ENCODE measurements at regions not wholly inside any gene's neighbourhood (a gene's known extent, or its start where the extent isn't known, plus 50 kb on each side); places are given as distances from the start of the nearest gene placed in this dataset.
"Not testable (repeated sequence)": the region's sequence is repeated elsewhere in the genome, so short reads cannot be mapped to it uniquely, and the experiment has no call there.

DNA sequence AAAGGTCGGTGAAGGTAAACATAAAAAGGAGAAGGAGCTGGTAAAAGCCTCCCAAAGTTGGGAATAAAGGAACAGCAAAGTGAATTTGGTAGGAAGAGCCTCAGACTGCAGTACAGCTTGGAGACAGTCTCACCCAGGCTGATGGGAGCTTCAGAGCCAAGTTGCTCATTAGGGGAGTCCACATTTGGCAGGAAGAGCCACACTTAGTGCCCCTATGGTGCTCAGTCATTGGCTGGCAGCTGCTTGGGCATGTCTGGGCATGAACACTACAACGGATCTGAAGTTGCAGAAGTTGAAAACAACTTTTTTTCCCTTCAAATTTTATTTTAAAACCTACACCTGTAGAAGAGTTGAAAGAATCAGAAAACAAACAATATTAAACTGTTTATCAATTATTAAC, 2497.3 kb downstream of the ARAP2 start:
- Histone ChIP-seq H3K27me3 (ENCODE audit: low read depth, low read length) (no peaks in the 10 kb centered on the region), H3K27ac (ENCODE audit: low read length) (no peak overlapping the region), H3K9me3 (ENCODE audit: control insufficient read depth in 1 of 2, low read length in 2 of 2) (peaks cover 0 to 2% of the 10 kb centered on the region in 2 donors), H3K4me3 (ENCODE audit: low read depth in 1 of 2, low read length in 2 of 2) (no peak overlapping the region), H3K36me3 (ENCODE audit: control insufficient read depth in 1 of 2, insufficient read depth in 2 of 2, low read length in 2 of 2) (no peaks in the 10 kb centered on the region), H3K4me1 (ENCODE audit: control insufficient read depth in 1 of 2, insufficient read depth in 2 of 2, low read length in 2 of 2) (no peaks in the 10 kb centered on the region)

DNA sequence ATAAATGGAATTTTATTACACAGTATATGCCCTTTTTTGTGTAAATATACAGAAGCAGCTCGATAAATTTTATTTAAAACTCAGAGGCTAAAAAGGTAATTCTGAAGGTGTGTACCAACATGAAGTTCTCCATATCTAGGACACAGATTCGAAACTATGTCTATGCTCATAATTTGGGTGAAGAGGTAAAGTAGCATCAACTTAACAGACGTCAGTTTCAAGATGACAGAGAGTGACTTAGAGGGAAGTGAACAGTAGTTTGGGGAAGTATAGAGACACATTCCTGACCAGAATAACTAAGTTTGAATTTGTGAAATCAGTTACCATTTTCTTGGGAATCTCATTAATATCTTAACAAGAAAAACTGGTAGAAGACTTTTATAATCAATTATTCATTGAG, 2493.3 kb downstream of the ARAP2 start:
- H3K4me3 ChIP-seq (ENCODE audit: low read depth in 1 of 2, low read length in 2 of 2) = no peak overlapping the region
- H3K4me1 ChIP-seq (ENCODE audit: control insufficient read depth in 1 of 2, insufficient read depth in 2 of 2, low read length in 2 of 2) = no peaks in the 10 kb centered on the region
- no peak overlapping the region for H3K27ac ChIP-seq (ENCODE audit: low read length)
- no peaks in the 10 kb centered on the region for H3K36me3 ChIP-seq (ENCODE audit: control insufficient read depth in 1 of 2, insufficient read depth in 2 of 2, low read length in 2 of 2)
- H3K27me3 ChIP-seq (ENCODE audit: low read depth, low read length) = no peaks in the 10 kb centered on the region
- no peaks in the 10 kb centered on the region for H3K9me3 ChIP-seq (ENCODE audit: control insufficient read depth in 1 of 2, low read length in 2 of 2)

DNA sequence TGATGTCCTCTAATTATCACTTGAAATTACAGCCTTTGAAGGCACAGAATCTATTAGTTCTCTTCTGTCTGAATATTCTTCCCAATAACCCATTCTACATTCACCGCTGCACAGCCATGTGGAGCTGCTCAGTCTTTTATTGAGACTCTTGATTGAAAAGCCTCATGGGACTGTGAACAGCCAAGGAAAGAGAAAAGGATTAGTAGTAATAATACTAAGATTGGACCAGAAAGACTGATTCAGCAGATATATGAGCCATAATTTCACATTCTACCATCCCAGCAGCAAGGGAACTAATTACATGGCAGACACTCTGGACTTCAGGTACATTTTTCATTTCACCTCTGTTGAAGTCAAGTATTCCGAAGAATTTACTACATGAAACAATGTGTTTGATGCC, 2471.7 kb downstream of the ARAP2 start:
- Histone ChIP-seq H3K27ac (ENCODE audit: low read length) (no peak overlapping the region), H3K4me1 (ENCODE audit: control insufficient read depth in 1 of 2, insufficient read depth in 2 of 2, low read length in 2 of 2) (no peaks in the 10 kb centered on the region), H3K27me3 (ENCODE audit: low read depth, low read length) (no peaks in the 10 kb centered on the region), H3K4me3 (ENCODE audit: low read depth in 1 of 2, low read length in 2 of 2) (no peak overlapping the region), H3K9me3 (ENCODE audit: control insufficient read depth in 1 of 2, low read length in 2 of 2) (no peaks in the 10 kb centered on the region), H3K36me3 (ENCODE audit: control insufficient read depth in 1 of 2, insufficient read depth in 2 of 2, low read length in 2 of 2) (no peaks in the 10 kb centered on the region)

DNA sequence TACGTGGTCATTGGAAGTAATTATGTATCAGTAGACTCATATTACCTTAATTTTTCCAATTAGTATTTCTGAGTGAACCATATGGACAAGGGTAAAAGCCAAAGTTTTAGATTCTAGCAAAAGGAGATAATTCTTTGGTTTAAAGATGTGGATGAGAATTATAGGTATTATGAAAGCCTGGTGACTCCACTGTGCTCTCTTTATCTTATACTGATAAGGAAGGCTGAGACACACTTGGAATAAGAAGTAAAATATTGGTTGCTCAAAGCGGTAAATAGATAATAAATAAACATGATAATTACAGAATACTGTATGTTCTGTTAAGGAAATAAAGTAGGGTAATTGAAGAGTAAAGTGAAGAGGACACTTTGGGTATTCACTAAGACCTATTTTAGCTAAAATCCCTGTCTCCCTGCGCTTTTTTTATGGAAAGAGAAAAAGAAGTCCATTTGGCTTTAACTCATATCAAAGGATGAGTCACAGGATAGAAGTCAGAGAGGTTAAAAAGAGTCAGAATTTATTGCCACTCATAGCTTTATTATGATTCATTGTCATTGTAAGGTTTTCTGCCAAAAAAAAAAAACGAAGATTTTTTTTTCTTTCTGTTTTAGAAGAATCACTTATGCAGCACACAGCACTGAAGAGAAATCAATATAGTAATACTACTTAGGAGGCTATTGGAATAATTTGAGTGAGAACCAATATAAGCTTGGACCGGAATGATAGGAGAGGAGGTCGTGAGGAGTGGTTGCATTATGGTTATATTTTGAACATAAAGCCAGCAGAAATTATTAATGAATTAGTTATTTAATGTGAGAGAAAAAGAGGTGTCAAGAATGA, 2463.1 kb downstream of the ARAP2 start:
- no peaks in the 10 kb centered on the region for H3K4me1 ChIP-seq (ENCODE audit: control insufficient read depth in 1 of 2, insufficient read depth in 2 of 2, low read length in 2 of 2)

DNA sequence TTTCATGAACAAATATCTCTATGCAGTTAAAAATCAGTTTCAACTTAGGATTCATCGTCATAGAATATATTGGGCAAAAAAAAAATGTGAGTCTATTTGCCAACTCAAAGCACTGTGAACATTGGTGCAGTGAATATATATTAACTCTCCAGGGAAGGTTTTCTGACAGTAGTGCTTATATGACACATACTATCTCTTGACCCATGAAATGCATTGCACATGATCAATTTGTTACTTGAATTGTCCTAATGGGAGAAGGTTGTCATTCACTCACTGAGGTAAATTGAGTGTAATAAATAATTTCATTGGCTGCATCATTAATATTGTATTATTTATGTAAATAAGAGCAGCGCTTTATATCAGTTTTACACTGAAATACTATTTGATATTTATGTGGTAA, 2458.5 kb downstream of the ARAP2 start:
- Histone ChIP-seq H3K4me1 (ENCODE audit: control insufficient read depth in 1 of 2, insufficient read depth in 2 of 2, low read length in 2 of 2) (no peaks in the 10 kb centered on the region), H3K36me3 (ENCODE audit: control insufficient read depth in 1 of 2, insufficient read depth in 2 of 2, low read length in 2 of 2) (no peaks in the 10 kb centered on the region), H3K27me3 (ENCODE audit: low read depth, low read length) (no peaks in the 10 kb centered on the region), H3K27ac (ENCODE audit: low read length) (no peak overlapping the region), H3K4me3 (ENCODE audit: low read depth in 1 of 2, low read length in 2 of 2) (no peak overlapping the region), H3K9me3 (ENCODE audit: control insufficient read depth in 1 of 2, low read length in 2 of 2) (no peaks in the 10 kb centered on the region)

More for the DNA sequence above, 2463.1 kb downstream of the ARAP2 start:
- Histone ChIP-seq H3K9me3 (ENCODE audit: control insufficient read depth in 1 of 2, low read length in 2 of 2) (no peaks in the 10 kb centered on the region), H3K36me3 (ENCODE audit: control insufficient read depth in 1 of 2, insufficient read depth in 2 of 2, low read length in 2 of 2) (no peaks in the 10 kb centered on the region), H3K27me3 (ENCODE audit: low read depth, low read length) (no peaks in the 10 kb centered on the region), H3K27ac (ENCODE audit: low read length) (no peak overlapping the region), H3K4me3 (ENCODE audit: low read depth in 1 of 2, low read length in 2 of 2) (no peak overlapping the region)

DNA sequence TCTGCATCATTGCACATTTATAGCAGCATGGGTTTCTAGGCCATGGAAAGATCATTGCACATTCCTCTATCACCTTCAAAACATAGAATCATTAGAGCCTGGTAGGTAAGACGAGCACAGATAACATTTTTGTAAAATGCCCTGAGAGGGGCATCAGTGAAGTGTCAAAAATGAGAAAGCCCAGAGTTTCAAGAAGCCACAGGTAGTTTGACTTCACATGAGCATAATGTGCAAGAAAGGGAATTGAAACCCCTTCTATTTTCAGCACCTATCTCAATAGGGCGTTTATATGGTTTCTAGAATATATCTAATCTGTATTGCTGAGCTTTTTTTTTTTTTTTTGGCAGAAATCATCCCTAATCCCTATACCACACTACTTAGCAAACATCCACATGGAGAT, 2441.7 kb downstream of the ARAP2 start:
- Histone ChIP-seq H3K36me3 (ENCODE audit: control insufficient read depth in 1 of 2, insufficient read depth in 2 of 2, low read length in 2 of 2) (no peaks in the 10 kb centered on the region), H3K4me1 (ENCODE audit: control insufficient read depth in 1 of 2, insufficient read depth in 2 of 2, low read length in 2 of 2) (no peaks in the 10 kb centered on the region), H3K4me3 (ENCODE audit: low read depth in 1 of 2, low read length in 2 of 2) (no peak overlapping the region), H3K27me3 (ENCODE audit: low read depth, low read length) (no peaks in the 10 kb centered on the region), H3K9me3 (ENCODE audit: control insufficient read depth in 1 of 2, low read length in 2 of 2) (no peaks in the 10 kb centered on the region), H3K27ac (ENCODE audit: low read length) (no peak overlapping the region)

DNA sequence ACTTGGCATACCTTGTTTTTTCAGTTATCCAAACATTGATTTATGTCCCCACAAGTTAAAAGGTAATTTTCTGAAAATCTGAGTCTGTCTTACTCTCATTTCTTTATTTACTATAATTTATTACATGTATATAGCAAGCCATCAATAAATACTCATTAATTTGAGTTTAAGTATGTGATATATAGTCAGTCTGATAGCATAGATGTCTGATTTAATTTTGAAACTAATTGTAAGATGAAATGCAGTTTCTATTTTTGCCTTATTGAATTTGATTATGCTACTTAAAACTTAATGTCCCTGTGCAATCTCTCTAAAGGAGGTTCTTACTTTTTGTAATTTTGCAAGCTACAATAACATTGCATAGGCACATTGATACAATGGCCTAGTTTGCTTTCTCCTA, 2418.6 kb downstream of the ARAP2 start:
- Histone ChIP-seq H3K4me3 (ENCODE audit: low read depth in 1 of 2, low read length in 2 of 2) (no peak overlapping the region), H3K27me3 (ENCODE audit: low read depth, low read length) (no peaks in the 10 kb centered on the region), H3K36me3 (ENCODE audit: control insufficient read depth in 1 of 2, insufficient read depth in 2 of 2, low read length in 2 of 2) (no peaks in the 10 kb centered on the region), H3K27ac (ENCODE audit: low read length) (no peak overlapping the region), H3K9me3 (ENCODE audit: control insufficient read depth in 1 of 2, low read length in 2 of 2) (no peaks in the 10 kb centered on the region), H3K4me1 (ENCODE audit: control insufficient read depth in 1 of 2, insufficient read depth in 2 of 2, low read length in 2 of 2) (no peaks in the 10 kb centered on the region)

DNA sequence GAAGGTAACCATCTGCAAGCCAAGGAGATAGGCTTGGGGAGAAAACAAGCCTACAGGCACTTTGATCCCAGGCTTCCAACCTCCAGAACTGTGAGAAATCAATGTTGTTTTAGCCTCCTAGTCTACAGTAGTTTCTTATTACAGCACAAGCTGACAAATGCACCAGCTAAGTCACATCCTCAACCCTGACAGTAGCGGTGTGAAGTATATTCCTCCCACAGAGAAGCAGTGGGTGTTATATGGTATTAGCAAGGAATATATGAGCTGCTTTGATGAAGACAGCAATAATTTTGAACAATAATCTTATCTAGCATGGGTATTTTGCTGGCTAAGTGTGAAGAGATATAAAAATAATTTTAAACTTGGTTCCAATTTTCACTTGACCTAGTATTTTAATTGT, 2415.0 kb downstream of the ARAP2 start:
- not testable (repeated sequence) for H3K4me3 ChIP-seq (ENCODE audit: low read depth in 1 of 2, low read length in 2 of 2); H3K27me3 ChIP-seq (ENCODE audit: low read depth, low read length); H3K4me1 ChIP-seq (ENCODE audit: control insufficient read depth in 1 of 2, insufficient read depth in 2 of 2, low read length in 2 of 2); H3K9me3 ChIP-seq (ENCODE audit: control insufficient read depth in 1 of 2, low read length in 2 of 2); H3K27ac ChIP-seq (ENCODE audit: low read length); H3K36me3 ChIP-seq (ENCODE audit: control insufficient read depth in 1 of 2, insufficient read depth in 2 of 2, low read length in 2 of 2)

DNA sequence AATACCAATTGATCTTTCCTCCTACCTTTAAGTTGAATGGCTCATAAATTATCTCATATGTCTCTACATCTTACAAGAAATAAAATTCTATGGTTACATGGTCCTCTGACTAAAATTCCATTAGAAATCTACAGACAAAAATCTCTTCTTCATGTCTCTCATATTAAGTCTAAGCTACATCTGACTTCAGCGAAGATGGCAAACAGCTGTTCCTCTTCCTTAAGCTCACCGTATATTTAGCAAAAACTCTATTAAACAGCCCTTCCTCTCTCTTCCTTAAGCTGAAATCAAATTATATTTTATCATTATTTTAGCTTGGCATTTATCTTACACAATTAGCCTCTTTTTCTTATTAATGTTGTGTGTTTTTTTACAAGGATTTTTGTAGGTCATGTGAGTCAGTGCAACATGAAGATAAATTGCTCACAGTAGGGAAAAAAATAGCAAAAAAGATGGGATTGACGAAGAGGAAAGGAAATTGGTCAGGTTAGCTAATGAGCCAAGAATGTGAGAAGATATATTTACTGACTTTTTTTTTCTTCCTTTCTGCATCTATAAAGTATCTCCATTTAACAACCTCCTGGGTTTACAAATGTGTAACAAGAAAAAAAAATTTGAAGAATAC, 2412.8 kb downstream of the ARAP2 start:
- no peaks in the 10 kb centered on the region for H3K9me3 ChIP-seq (ENCODE audit: control insufficient read depth in 1 of 2, low read length in 2 of 2)
- no peaks in the 10 kb centered on the region for H3K4me1 ChIP-seq (ENCODE audit: control insufficient read depth in 1 of 2, insufficient read depth in 2 of 2, low read length in 2 of 2)
- H3K4me3 ChIP-seq (ENCODE audit: low read depth in 1 of 2, low read length in 2 of 2) = no peak overlapping the region
- H3K27ac ChIP-seq (ENCODE audit: low read length) = no peak overlapping the region
- no peaks in the 10 kb centered on the region for H3K27me3 ChIP-seq (ENCODE audit: low read depth, low read length)
- no peaks in the 10 kb centered on the region for H3K36me3 ChIP-seq (ENCODE audit: control insufficient read depth in 1 of 2, insufficient read depth in 2 of 2, low read length in 2 of 2)

DNA sequence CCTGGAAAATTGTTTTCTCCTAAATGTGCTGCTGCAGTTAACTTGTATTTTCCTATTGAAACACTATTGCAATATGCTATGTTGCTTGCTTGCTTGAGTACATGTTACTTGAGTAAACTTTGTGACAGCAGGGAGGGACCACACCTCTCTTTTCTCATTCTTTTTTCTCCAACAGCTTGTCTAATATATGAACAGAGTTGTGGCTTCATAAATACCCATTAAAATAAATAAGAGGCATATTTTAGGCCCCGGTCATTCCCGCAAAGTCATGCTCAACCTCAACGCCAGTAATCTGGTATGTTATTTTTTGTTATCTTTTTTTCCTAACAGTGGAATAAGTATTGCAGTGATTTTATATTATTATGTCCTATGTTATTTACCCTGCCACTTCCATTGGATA, 2408.6 kb downstream of the ARAP2 start:
- not testable (repeated sequence) for H3K4me1 ChIP-seq (ENCODE audit: control insufficient read depth in 1 of 2, insufficient read depth in 2 of 2, low read length in 2 of 2); H3K36me3 ChIP-seq (ENCODE audit: control insufficient read depth in 1 of 2, insufficient read depth in 2 of 2, low read length in 2 of 2); H3K27me3 ChIP-seq (ENCODE audit: low read depth, low read length); H3K4me3 ChIP-seq (ENCODE audit: low read depth in 1 of 2, low read length in 2 of 2); H3K9me3 ChIP-seq (ENCODE audit: control insufficient read depth in 1 of 2, low read length in 2 of 2); H3K27ac ChIP-seq (ENCODE audit: low read length)

DNA sequence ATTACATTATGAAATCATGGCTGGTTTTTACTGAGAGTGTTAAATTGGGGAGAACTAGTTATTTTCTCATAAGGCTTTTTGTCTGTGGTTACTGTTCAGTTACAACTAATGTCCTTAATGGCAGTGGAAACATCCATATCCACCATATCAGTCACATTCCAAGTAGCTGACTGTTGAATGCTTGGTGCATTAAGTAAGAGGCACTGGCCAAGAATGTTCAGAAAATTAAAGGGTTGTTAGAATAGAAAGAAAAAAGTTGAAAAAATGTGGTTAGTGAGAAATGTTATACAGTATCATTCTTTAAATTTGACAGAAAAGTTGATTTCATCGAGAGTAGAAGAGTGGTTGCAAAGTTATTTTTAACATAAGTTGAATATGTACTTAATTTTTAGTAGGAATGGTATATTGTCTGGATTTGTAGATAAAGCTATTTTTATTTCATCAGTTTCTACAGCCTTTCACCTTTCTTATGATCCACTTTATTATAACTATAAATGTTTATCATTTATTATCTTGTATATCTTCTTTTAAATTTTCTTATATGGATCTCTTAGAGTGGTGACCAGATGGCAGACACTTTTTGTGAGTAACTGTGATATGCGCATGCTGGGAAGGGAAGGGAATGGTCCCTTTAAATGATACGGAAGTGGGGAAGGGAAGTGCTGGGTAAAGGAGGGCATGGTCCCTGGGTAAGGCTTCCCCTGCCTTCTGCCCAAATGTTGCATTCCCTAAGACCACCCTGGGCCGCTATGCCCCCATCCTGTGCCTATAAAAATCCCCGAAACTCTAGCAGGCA, 2407.1 kb downstream of the ARAP2 start:
- H3K9me3 ChIP-seq (ENCODE audit: control insufficient read depth in 1 of 2, low read length in 2 of 2) = no peaks in the 10 kb centered on the region
- H3K27ac ChIP-seq (ENCODE audit: low read length) = no peak overlapping the region
- H3K27me3 ChIP-seq (ENCODE audit: low read depth, low read length) = no peaks in the 10 kb centered on the region
- H3K36me3 ChIP-seq (ENCODE audit: control insufficient read depth in 1 of 2, insufficient read depth in 2 of 2, low read length in 2 of 2) = no peaks in the 10 kb centered on the region
- H3K4me3 ChIP-seq (ENCODE audit: low read depth in 1 of 2, low read length in 2 of 2) = no peak overlapping the region
- no peaks in the 10 kb centered on the region for H3K4me1 ChIP-seq (ENCODE audit: control insufficient read depth in 1 of 2, insufficient read depth in 2 of 2, low read length in 2 of 2)
